ENCODE measurements at regions not wholly inside any gene's neighbourhood (a gene's known extent, or its start where the extent isn't known, plus 50 kb on each side); places are given as distances from the start of the nearest gene placed in this dataset.

- ATAC-seq (no peak), DNase-seq (no peak)
- intact Hi-C loops (cut with DNase I), result no loop called here
Observed at GRCh38 chr4:10343656-10344055, 113.6 kb downstream of the ZNF518B start.

- DNase-seq (no peak), ATAC-seq (no peak)
- intact Hi-C loops (cut with DNase I), result no loop called here
Observed at GRCh38 chr4:10342866-10343265, 114.4 kb downstream of the ZNF518B start.

GRCh38 chr4:10336471-10336870, 120.8 kb downstream of the ZNF518B start:
- intact Hi-C loops (cut with DNase I), result no loop called here
- no peak for ATAC-seq

GRCh38 chr4:10335050-10335449, 122.2 kb downstream of the ZNF518B start:
- no peak for DNase-seq
- intact Hi-C loops (cut with DNase I), result no loop called here
- ATAC-seq, result no peak

More at GRCh38 chr4:10336471-10336870, 120.8 kb downstream of the ZNF518B start:
- no peak for DNase-seq

- peak in 1 of 2 donors; percentile 40 for ATAC-seq
- no peak for DNase-seq
- intact Hi-C loops (cut with DNase I), result no loop called here
Observed at GRCh38 chr4:10334506-10335028, 122.7 kb downstream of the ZNF518B start.

- intact Hi-C loops (cut with DNase I), result no loop called here
- DNase-seq (no peak), ATAC-seq (no peak)
Observed at GRCh38 chr4:10333942-10334341, 123.3 kb downstream of the ZNF518B start.

GRCh38 chr4:10326075-10326474, 131.2 kb downstream of the ZNF518B start:
- ATAC-seq (no peak), DNase-seq (no peak)
- intact Hi-C loops (cut with DNase I), result no loop called here

GRCh38 chr4:10321931-10322330, 135.3 kb downstream of the ZNF518B start:
- no peak for ATAC-seq
- intact Hi-C loops (cut with DNase I), result no loop called here
- no peak for DNase-seq

GRCh38 chr4:10320130-10320529, 137.1 kb downstream of the ZNF518B start:
- DNase-seq, result no peak
- ATAC-seq, result no peak
- intact Hi-C loops (cut with DNase I), result no loop called here

- DNase-seq (no peak), ATAC-seq (no peak)
- intact Hi-C loops (cut with DNase I), result no loop called here
Observed at GRCh38 chr4:10317345-10317744, 139.9 kb downstream of the ZNF518B start.

- intact Hi-C loops (cut with DNase I), result no loop called here
- DNase-seq (no peak), ATAC-seq (no peak)
Observed at GRCh38 chr4:10316851-10317250, 140.4 kb downstream of the ZNF518B start.

- no peak for DNase-seq
- ATAC-seq, result no peak
- intact Hi-C loops (cut with DNase I), result no loop called here
Observed at GRCh38 chr4:10315638-10316037, 141.6 kb downstream of the ZNF518B start.

GRCh38 chr4:10312568-10312967, 144.7 kb downstream of the ZNF518B start:
- no peak for DNase-seq
- no peak for ATAC-seq
- intact Hi-C loops (cut with DNase I), result no loop called here

- intact Hi-C loops (cut with DNase I), result no loop called here
- no peak for DNase-seq
- no peak for ATAC-seq
Observed at GRCh38 chr4:10311939-10312338, 145.3 kb downstream of the ZNF518B start.

- ATAC-seq, result no peak
- intact Hi-C loops (cut with DNase I), result no loop called here
- DNase-seq, result no peak
Observed at GRCh38 chr4:10305816-10306215, 151.4 kb downstream of the ZNF518B start.

- intact Hi-C loops (cut with DNase I), result no loop called here
- ATAC-seq (no peak), DNase-seq (no peak)
Observed at GRCh38 chr4:10303291-10303690, 153.9 kb downstream of the ZNF518B start.

GRCh38 chr4:10302096-10302495, 155.1 kb downstream of the ZNF518B start:
- ATAC-seq, result no peak
- intact Hi-C loops (cut with DNase I), result no loop called here
- no peak for DNase-seq

GRCh38 chr4:10299601-10300000, 157.6 kb downstream of the ZNF518B start:
- ATAC-seq (no peak), DNase-seq (no peak)
- intact Hi-C loops (cut with DNase I), result no loop called here

GRCh38 chr4:10298681-10299080, 158.5 kb downstream of the ZNF518B start:
- intact Hi-C loops (cut with DNase I), result no loop called here
- ATAC-seq, result no peak
- DNase-seq, result no peak

GRCh38 chr4:10296730-10297129, 160.5 kb downstream of the ZNF518B start:
- peak; percentile 34 to 51 for ATAC-seq
- DNase-seq, result no peak

GRCh38 chr4:10295301-10295700, 161.9 kb downstream of the ZNF518B start:
- DNase-seq (no peak), ATAC-seq (no peak)
- intact Hi-C loops (cut with DNase I), result no loop called here

More at GRCh38 chr4:10296730-10297129, 160.5 kb downstream of the ZNF518B start:
- intact Hi-C loops (cut with DNase I), result no loop called here

- intact Hi-C loops (cut with DNase I), result no loop called here
- ATAC-seq (no peak), DNase-seq (no peak)
Observed at GRCh38 chr4:10289538-10289906, 167.7 kb downstream of the ZNF518B start.
